ENCODE measurements at regions not wholly inside any gene's neighbourhood (a gene's known extent, or its start where the extent isn't known, plus 50 kb on each side); places are given as distances from the start of the nearest gene placed in this dataset.
"Not testable (repeated sequence)": the region's sequence is repeated elsewhere in the genome, so short reads cannot be mapped to it uniquely, and the experiment has no call there.

GRCh38 chr12:24630446-24630845 is 318.5 kb downstream of the BCAT1 start:
- no peaks in the 10 kb centered on the region for H3F3A ChIP-seq (ENCODE audit: insufficient read depth)
- no peaks in the 10 kb centered on the region for H3K9me3 ChIP-seq (ENCODE audit: low read depth)
- H3K4me2 ChIP-seq (ENCODE audit: unreplicated experiment) = no peak overlapping the region
- H3K4me3 ChIP-seq = no peak overlapping the region
- H3K79me2 ChIP-seq (ENCODE audit: insufficient read depth) = no peaks in the 10 kb centered on the region
- no peak overlapping the region for H2AFZ ChIP-seq
- no peaks in the 10 kb centered on the region for H3K4me1 ChIP-seq (ENCODE audit: insufficient read depth)
- H3K27me3 ChIP-seq (replicated peaks; ENCODE audit: insufficient read depth) = no peaks in the 10 kb centered on the region; the same call in 1 of the 2 replicates
- no peak overlapping the region for H3K9ac ChIP-seq
- DNase-seq = no peak
- no peaks in the 10 kb centered on the region for H3K9me2 ChIP-seq (ENCODE audit: insufficient read depth)
- no peak for TF ChIP-seq EZH2phosphoT487 (IDR thresholded peaks at IDR 0.05; ENCODE audit: insufficient read depth, low read depth)
- TF ChIP-seq EZH2 (IDR thresholded peaks at IDR 0.05; ENCODE audit: insufficient read depth, poor library complexity, severe bottlenecking) = no peak
- no peak overlapping the region for H3K27ac ChIP-seq
- WGBS, 2 experiments (ENCODE audit: low coverage in 1 of 2, low lambda C conversion rate in 2 of 2, missing lambda C conversion rate in 2 of 2) = 0 to 8% methylated on average over 1 of the region's 1 CpG
- in situ Hi-C loops (cut with MboI) = no loop called here
- H3K36me3 ChIP-seq (ENCODE audit: low read depth) = no peaks in the 10 kb centered on the region
- no peaks in the 10 kb centered on the region for H4K20me1 ChIP-seq (ENCODE audit: insufficient read depth)

- H4K20me1 ChIP-seq (ENCODE audit: insufficient read depth) = no peaks in the 10 kb centered on the region
- H3K4me3 ChIP-seq = no peak overlapping the region
- in situ Hi-C loops (cut with MboI) = no loop called here
- H3K36me3 ChIP-seq (ENCODE audit: low read depth) = no peaks in the 10 kb centered on the region
- H3K79me2 ChIP-seq (ENCODE audit: insufficient read depth) = no peaks in the 10 kb centered on the region
- no peak overlapping the region for H2AFZ ChIP-seq
- H3K27me3 ChIP-seq (replicated peaks; ENCODE audit: insufficient read depth) = no peaks in the 10 kb centered on the region
- H3K9me2 ChIP-seq (ENCODE audit: insufficient read depth) = no peaks in the 10 kb centered on the region
- no peaks in the 10 kb centered on the region for H3K4me1 ChIP-seq (ENCODE audit: insufficient read depth)
- H3F3A ChIP-seq (ENCODE audit: insufficient read depth) = no peaks in the 10 kb centered on the region
- no peak overlapping the region for H3K4me2 ChIP-seq (ENCODE audit: unreplicated experiment)
- WGBS, 2 experiments (ENCODE audit: low coverage in 1 of 2, low lambda C conversion rate in 2 of 2, missing lambda C conversion rate in 2 of 2) = 27 to 40% methylated on average over 2 of the region's 2 CpGs
- TF ChIP-seq EZH2phosphoT487 (IDR thresholded peaks at IDR 0.05; ENCODE audit: insufficient read depth, low read depth) (no peak), EZH2 (IDR thresholded peaks at IDR 0.05; ENCODE audit: insufficient read depth, poor library complexity, severe bottlenecking) (no peak)
- no peak overlapping the region for H3K9ac ChIP-seq
- DNase-seq = no peak
- H3K9me3 ChIP-seq (ENCODE audit: low read depth) = no peaks in the 10 kb centered on the region
- no peak overlapping the region for H3K27ac ChIP-seq
These were observed 323.8 kb downstream of the BCAT1 start for GRCh38 chr12:24625103-24625502.

GRCh38 chr12:24619954-24620353 is 328.9 kb downstream of the BCAT1 start:
- H3K4me1 ChIP-seq (ENCODE audit: insufficient read depth); H3K79me2 ChIP-seq (ENCODE audit: insufficient read depth); in situ Hi-C loops (cut with MboI); H4K20me1 ChIP-seq (ENCODE audit: insufficient read depth); H3K27me3 ChIP-seq (replicated peaks; ENCODE audit: insufficient read depth); H3K9ac ChIP-seq; H3F3A ChIP-seq (ENCODE audit: insufficient read depth); H3K27ac ChIP-seq; H3K9me2 ChIP-seq (ENCODE audit: insufficient read depth); H3K36me3 ChIP-seq (ENCODE audit: low read depth); H2AFZ ChIP-seq; H3K4me3 ChIP-seq; H3K4me2 ChIP-seq (ENCODE audit: unreplicated experiment); H3K9me3 ChIP-seq (ENCODE audit: low read depth); DNase-seq: not testable (repeated sequence)
- 66 to 68% methylated on average over 6 of the region's 6 CpGs for WGBS, 2 experiments (ENCODE audit: low coverage in 1 of 2, low lambda C conversion rate in 2 of 2, missing lambda C conversion rate in 2 of 2)

GRCh38 chr12:24617471-24617870 is 331.4 kb downstream of the BCAT1 start:
- H3K4me2 ChIP-seq (ENCODE audit: unreplicated experiment) = no peak overlapping the region
- DNase-seq = no peak
- H3K27me3 ChIP-seq (replicated peaks; ENCODE audit: insufficient read depth) = no peaks in the 10 kb centered on the region

GRCh38 chr12:24615967-24616411 is 332.9 kb downstream of the BCAT1 start:
- Histone ChIP-seq H2AFZ (no peak overlapping the region), H3K9me3 (ENCODE audit: low read depth) (no peaks in the 10 kb centered on the region), H3F3A (ENCODE audit: insufficient read depth) (no peaks in the 10 kb centered on the region), H3K9ac (no peak overlapping the region), H3K4me2 (ENCODE audit: unreplicated experiment) (no peak overlapping the region), H3K27ac (no peak overlapping the region), H3K79me2 (ENCODE audit: insufficient read depth) (no peaks in the 10 kb centered on the region), H3K27me3 (replicated peaks; ENCODE audit: insufficient read depth) (no peaks in the 10 kb centered on the region), H3K4me1 (ENCODE audit: insufficient read depth) (no peaks in the 10 kb centered on the region), H3K9me2 (ENCODE audit: insufficient read depth) (no peaks in the 10 kb centered on the region), H3K36me3 (ENCODE audit: low read depth) (no peaks in the 10 kb centered on the region), H4K20me1 (ENCODE audit: insufficient read depth) (no peaks in the 10 kb centered on the region), H3K4me3 (no peak overlapping the region)
- TF ChIP-seq EZH2 (IDR thresholded peaks at IDR 0.05; ENCODE audit: insufficient read depth, poor library complexity, severe bottlenecking) (no peak), EZH2phosphoT487 (IDR thresholded peaks at IDR 0.05; ENCODE audit: insufficient read depth, low read depth) (no peak)
- in situ Hi-C loops (cut with MboI) = no loop called here
- WGBS, 2 experiments (ENCODE audit: low coverage in 1 of 2, low lambda C conversion rate in 2 of 2, missing lambda C conversion rate in 2 of 2) = 55 to 58% methylated on average over 3 of the region's 3 CpGs
- no peak for DNase-seq

More at GRCh38 chr12:24617471-24617870, 331.4 kb downstream of the BCAT1 start:
- Histone ChIP-seq H3K4me1 (ENCODE audit: insufficient read depth) (no peaks in the 10 kb centered on the region), H3K27ac (no peak overlapping the region), H3K36me3 (ENCODE audit: low read depth) (no peaks in the 10 kb centered on the region), H3K79me2 (ENCODE audit: insufficient read depth) (no peaks in the 10 kb centered on the region), H3K9ac (no peak overlapping the region), H3K9me2 (ENCODE audit: insufficient read depth) (no peaks in the 10 kb centered on the region), H3F3A (ENCODE audit: insufficient read depth) (no peaks in the 10 kb centered on the region), H3K4me3 (no peak overlapping the region), H3K9me3 (ENCODE audit: low read depth) (no peaks in the 10 kb centered on the region), H2AFZ (no peak overlapping the region), H4K20me1 (ENCODE audit: insufficient read depth) (no peaks in the 10 kb centered on the region)
- WGBS, 2 experiments (ENCODE audit: low coverage in 1 of 2, low lambda C conversion rate in 2 of 2, missing lambda C conversion rate in 2 of 2) = 38 to 41% methylated on average over 5 of the region's 5 CpGs
- TF ChIP-seq EZH2phosphoT487 (IDR thresholded peaks at IDR 0.05; ENCODE audit: insufficient read depth, low read depth) = no peak
- no peak for TF ChIP-seq EZH2 (IDR thresholded peaks at IDR 0.05; ENCODE audit: insufficient read depth, poor library complexity, severe bottlenecking)
- in situ Hi-C loops (cut with MboI) = no loop called here
